T47D (cell line): ENCODE measurements at regions not wholly inside any gene's neighbourhood (a gene's known extent, or its start where the extent isn't known, plus 50 kb on each side); places are given as distances from the start of the nearest gene placed in this dataset.

Source experiments
- DNase-seq, 2 experiments: peaks; one replicate each; pipeline versions ENCODE4 v3.0.0 to v3.0.0-alpha.2; 2011 to 2012; ENCODE audit warnings: low read depth in 1 of 2, low spot score in 1 of 2
- JUND ChIP-seq: IDR thresholded peaks from 2 replicates; pipeline ENCODE4 v1.6.1; 2012; ENCODE audit warnings: low read depth
- in situ Hi-C: cut with HindIII; loops from 2 replicates; pipeline ENCODE4 v1.10.0; 2016; ENCODE audit warnings: low sequenced_read_pairs, low pct_unique_long_range_greater_than_20kb

DNA sequence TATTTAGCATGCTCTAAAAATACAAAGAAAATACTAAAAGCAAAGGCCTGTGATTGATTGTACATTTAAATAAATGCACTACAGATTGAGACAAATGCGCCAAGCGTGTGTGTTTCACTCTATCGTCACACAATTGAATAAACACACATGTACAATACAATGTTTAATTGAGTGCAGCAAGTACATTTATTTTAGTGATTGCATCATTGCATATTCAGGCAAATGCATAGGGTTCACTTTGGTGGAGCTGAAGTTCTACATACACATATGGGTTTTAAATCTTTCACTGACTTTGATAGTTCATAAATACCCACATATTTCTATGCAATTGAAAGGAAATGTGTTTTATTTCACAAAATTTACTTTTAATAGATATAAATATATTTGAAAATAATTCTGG is 750.6 kb upstream of the MMS22L start:
- DNase-seq, result no peak
- TF ChIP-seq JUND, result no peak
- in situ Hi-C loops, result no loop called here

DNA sequence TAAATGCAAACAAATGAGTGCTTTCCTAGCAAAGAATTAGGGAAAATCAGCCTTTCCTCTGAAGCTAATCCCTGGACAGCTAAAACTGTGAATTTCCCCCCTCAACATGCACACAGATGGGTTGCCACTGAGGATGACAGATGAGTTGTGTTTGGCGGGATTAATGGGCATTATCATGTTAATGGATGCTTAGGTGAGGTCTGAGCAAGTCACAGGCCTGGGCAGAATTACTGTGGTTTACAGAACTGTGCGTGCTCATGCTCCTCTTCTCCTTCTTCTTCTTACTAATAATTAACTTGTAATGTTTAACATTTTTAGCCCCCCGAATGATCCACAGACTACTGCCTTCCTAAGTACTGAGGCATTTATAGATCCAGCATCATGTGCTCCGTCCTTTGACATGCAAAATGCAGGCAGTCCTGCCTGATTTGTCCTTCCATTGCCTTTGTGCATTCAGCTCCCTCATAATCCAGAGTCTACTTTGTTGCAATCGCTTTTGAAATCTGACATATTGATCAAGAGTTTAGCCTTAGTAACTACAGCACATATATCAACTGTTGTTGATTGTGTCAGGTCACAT is 753.4 kb upstream of the MMS22L start:
- no peak for DNase-seq
- in situ Hi-C loops, result no loop called here
- TF ChIP-seq JUND, result no peak

DNA sequence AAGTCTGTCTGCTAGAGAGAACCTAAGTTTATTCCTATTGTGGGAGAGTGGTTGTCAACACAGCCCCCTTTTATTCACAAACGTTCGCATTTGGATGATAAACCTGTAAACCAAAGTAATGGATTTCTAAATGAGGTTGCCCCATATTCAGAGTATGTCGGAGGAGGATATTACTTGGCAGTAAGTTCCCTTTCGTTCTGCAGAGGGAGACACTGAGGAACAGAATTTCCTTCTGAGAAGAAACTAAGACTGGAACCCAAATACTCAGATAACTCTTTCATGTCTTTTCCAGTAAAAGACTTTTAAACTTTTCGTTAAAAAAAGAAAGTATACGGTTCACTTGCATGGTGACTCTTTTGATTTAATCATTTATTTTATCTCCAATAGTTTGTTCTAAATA is 754.6 kb upstream of the MMS22L start:
- TF ChIP-seq JUND, result no peak
- no peak for DNase-seq
- in situ Hi-C loops, result no loop called here

DNA sequence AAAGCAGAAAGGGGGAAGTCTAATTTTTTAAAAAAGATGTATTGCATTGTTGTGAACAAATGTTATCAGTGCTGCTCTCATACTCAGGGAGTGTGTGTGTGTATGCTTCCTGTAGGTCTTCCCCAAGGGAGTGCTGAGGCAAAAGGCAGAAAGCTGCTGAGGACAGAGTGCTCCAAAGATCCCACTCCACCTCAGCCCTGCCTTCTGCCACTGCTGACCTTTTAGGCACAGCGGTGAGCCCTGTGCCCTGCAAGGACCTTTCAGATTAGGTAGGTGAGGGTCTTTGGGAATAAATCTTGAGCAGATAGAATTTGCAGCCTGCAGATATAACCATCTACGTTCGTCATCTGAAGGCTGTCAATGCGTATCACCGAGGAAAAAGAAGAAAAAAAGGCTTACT is 756.4 kb upstream of the MMS22L start:
- DNase-seq, result no peak
- in situ Hi-C loops, result no loop called here
- TF ChIP-seq JUND, result no peak

DNA sequence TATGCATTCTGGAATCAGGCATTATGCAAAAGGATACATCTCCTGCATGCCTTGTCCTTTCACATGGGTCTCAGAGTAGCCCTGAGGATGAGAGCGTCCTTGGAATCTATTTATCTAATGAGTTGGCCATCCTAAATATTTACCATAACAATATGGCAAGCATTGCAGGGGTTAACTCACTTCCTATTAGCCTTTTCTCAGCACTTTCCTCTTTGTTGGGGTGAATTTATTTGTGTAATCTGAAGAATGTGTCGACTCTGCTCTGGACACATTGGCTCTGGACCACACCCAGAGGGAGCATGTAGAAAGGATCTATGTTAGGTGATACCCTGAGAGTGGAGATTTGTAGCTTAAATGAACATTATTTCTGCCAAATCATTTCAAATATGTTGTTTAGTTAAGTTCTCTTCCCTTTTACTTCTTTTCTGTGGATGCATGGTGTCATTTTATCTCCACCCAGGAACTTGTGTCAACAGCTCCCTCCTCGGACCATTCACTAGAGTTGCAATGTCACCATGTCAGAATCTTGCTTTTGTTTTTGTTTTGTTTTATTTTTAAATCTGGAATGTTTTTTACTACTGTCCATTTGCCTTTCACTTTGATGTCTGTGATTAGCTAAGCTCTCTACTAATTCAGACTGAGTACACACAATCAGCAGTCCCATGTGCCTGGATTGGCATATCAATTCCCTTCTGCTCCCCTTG is 757.0 kb upstream of the MMS22L start:
- in situ Hi-C loops, result no loop called here
- no peak for TF ChIP-seq JUND
- DNase-seq, result peak in 1 of 2 experiments; percentile 2

DNA sequence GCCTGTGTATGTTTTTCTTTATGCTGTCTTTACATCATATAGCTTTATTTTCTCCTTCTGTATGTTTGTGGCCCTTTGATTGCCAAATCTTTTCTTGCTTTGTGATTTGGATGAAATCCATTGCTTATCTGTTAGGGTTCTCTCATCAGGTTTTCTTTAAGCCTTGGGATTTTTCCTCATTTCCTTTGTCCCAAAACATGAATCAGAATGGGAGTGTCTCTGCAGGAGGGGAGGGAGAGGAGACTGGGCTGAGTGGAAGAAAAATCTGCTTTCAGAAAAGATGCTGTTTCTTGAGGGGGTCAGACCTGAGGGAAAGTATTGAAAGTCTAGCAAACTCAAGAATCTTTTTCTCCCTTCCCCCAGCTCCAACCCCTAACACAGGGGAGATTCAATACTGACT is 758.0 kb upstream of the MMS22L start:
- no peak for DNase-seq
- TF ChIP-seq JUND, result no peak
- in situ Hi-C loops, result no loop called here

DNA sequence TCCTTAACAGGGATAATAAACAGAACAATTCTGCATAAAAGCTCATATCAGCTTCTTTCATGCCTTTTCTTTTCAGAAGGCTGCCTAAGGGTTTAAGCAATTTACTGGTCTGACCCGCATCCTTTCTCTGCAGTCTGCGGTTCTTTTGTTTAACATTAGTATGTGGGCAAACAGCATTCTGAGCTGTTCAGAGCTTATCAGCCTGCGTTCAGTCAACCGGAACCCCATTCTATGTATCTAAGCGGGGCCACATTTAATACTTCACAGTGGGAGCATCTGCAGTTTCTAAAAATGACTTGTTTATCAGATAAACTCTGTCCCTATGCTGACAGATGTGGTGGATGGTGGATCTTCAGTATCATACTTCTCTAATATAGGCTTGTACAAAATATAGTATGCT is 758.9 kb upstream of the MMS22L start:
- DNase-seq, result no peak
- no peak for TF ChIP-seq JUND
- in situ Hi-C loops, result no loop called here

DNA sequence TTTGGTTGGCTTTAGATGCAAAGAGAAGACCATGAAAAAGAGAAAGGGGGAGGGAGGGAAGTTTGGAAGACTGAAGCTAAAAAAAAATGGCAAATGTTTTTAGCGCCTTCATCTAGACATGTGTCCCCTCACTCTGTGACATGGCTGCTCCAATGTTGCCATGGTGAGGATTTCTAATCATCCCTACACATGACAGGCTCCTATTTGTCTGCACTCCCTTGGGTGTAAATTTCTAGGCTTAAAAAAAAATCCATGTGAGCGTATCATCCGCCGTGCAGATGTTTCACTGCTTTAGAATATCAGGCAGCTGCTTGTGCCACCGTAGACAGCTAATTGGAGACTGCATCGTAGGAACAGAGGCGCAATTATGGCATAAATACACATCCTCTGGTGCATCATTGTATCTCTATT is 761.1 kb upstream of the MMS22L start:
- in situ Hi-C loops, result no loop called here
- no peak for TF ChIP-seq JUND
- DNase-seq, result no peak

DNA sequence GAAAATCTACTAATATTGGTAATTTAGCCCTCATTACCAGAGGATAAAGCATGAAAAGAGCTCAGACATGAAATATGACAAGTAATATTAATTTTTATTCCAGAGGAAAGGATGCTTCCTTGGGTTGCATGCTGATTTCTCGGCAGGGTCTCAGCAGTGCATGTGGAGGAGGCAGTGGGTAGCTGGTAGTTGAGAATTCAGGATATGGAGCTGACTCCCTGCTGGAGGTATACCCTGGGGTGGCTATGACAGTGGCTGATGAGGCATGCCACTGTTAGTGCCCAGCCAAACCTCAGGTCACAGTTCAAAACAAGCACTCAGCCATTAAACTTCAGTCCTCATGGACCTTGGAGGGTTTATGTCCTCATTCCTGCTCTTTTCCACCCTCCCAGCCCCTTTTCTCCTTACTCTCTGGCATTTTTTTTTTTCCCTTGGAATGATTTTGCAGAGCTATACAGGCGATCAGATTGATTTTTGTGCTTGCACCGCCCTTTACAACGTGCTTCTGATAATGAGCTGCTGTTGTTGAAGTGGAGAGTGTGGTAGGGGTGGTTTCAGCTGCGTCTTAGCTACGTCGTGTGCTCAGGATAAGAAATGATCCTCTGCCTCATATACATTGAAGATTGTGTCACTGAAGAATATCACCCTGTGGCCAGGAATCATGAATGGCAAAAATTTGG is 761.9 kb upstream of the MMS22L start:
- no peak for TF ChIP-seq JUND
- no peak for DNase-seq
- in situ Hi-C loops, result no loop called here

DNA sequence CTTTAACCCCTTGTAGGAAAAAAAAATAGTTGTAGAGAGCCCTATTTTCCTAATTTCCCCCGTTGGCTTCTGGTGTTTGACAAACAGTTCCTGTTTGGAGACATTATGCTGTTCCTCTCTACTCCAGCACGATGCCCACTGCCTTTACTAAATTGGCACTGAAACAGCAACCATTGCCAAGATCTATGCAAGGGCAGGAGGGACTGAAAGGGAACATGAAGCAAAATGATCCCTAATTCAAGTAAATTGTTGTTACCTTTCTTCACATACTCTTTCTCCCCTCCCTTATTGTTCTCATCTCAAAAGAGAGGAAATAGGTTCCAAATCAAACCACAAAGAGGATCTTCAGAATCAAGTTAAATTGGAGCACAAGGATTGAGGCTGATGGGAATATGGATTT is 764.1 kb upstream of the MMS22L start:
- no peak for TF ChIP-seq JUND
- in situ Hi-C loops, result no loop called here
- DNase-seq, result no peak

DNA sequence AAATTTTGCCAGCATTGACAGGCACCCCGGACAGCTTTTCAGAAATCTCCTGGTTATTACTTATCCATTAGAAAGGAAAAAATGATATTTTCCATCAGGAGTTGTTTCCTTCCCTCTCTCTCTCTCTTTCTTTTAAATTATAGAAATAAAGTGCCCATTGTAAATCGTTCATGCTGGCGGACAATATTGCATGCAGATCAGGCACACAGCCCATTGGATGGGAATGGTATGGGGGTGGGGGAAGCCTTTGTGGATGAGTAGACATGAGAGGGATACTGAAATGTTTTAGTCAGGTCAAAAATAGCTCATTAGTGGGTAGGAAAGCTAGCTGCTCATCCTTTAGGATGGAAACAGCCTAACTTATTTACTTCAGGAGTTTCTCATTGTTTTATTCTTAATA is 764.9 kb upstream of the MMS22L start:
- TF ChIP-seq JUND, result no peak
- in situ Hi-C loops, result no loop called here
- no peak for DNase-seq

DNA sequence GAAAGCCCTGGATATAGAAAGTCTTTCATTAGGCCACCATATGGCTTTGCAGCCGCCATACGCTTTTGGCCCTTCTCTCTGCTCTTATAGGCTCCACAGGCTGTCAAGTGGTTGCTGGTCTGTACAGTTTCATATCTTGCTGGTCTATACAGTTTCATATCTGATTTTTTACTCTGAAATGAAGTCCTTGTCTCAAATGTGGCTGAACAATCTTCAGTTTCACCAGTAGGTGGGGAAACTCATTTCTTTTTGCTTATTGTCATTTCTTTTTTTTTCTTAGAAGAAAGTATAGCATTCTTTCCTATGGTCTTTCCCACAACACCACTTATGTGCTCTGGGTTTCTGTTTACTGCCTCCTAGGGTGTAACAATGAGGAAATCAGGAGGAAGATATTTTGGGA is 771.4 kb upstream of the MMS22L start:
- TF ChIP-seq JUND, result no peak
- in situ Hi-C loops, result no loop called here
- peak in 1 of 2 experiments; percentile 1 for DNase-seq

DNA sequence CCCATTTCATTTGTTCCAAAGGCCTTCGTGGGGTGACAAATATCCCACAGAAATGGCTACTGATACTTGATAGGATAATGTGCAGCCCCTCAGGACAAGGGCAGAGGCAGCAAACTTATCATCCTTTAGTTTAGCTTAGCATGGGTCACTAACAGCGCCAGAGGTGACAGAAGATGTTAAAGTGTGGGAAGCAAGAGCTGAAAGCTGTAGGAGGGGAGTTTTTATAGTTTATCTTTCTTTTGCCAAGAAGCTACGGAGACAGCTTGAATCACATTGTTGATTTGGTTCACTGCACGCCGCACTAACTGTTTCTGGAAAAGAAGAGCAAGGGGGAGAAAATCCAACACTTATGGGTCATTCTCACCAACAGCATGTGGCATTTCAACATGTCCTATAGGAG is 773.9 kb upstream of the MMS22L start:
- no peak for TF ChIP-seq JUND
- DNase-seq, result no peak
- in situ Hi-C loops, result no loop called here
